Nephron (organoid): ENCODE measurements at regions not wholly inside any gene's neighbourhood (a gene's known extent, or its start where the extent isn't known, plus 50 kb on each side); places are given as distances from the start of the nearest gene placed in this dataset.

ENCODE experiments used
- H3K27ac Mint-ChIP-seq, 3 experiments: 2 replicates each; pipeline ENCODE4 v1.8.0; 2020; ENCODE audit warnings: mixed read lengths in 3 of 3, mild to moderate bottlenecking in 2 of 3, moderate library complexity in 1 of 3
- H3K27me3 Mint-ChIP-seq: 2 replicates; pipeline ENCODE4 v1.8.0; 2021; ENCODE audit warnings: low read depth, mild to moderate bottlenecking, moderate library complexity, mixed read lengths
- H3K36me3 Mint-ChIP-seq: 2 replicates; pipeline ENCODE4 v1.8.0; 2020; ENCODE audit warnings: low read depth, mixed read lengths
- H3K4me1 Mint-ChIP-seq: 2 replicates; pipeline ENCODE4 v1.8.0; 2020; ENCODE audit warnings: mixed read lengths
- H3K4me3 Mint-ChIP-seq, 3 experiments: 2 replicates each; pipeline ENCODE4 v1.8.0; 2020; ENCODE audit warnings: mild to moderate bottlenecking in 3 of 3, mixed read lengths in 3 of 3, moderate library complexity in 2 of 3
- H3K9me3 Mint-ChIP-seq: 2 replicates; pipeline ENCODE4 v1.8.0; 2020; ENCODE audit warnings: mixed read lengths
- CTCF ChIP-seq, 3 experiments: fragments of 200-600 bp; sonication (generic); IDR thresholded peaks; one replicate each; pipeline ENCODE4 v1.5.0; 2021; ENCODE audit warnings: antibody characterized with exemption in 3 of 3; ENCODE audit not compliant: unreplicated experiment in 3 of 3

GRCh38 chr10:104517946-104518345, 123.1 kb upstream of the SORCS3 start:
- Mint-ChIP-seq H3K4me1 (no peaks in the 10 kb centered on the region), H3K27me3 (peaks cover 15% of the 10 kb centered on the region), H3K27ac (no peak overlapping the region), H3K4me3 (no peak overlapping the region), H3K36me3 (no peaks in the 10 kb centered on the region), H3K9me3 (no peaks in the 10 kb centered on the region)
- TF ChIP-seq CTCF (IDR thresholded peaks at IDR 0.05; ENCODE audit: unreplicated experiment in 3 of 3), result no peak

GRCh38 chr10:104518891-104519290, 122.2 kb upstream of the SORCS3 start:
- Mint-ChIP-seq H3K27ac (no peak overlapping the region), H3K4me1 (no peaks in the 10 kb centered on the region), H3K4me3 (no peak overlapping the region), H3K9me3 (no peaks in the 10 kb centered on the region), H3K36me3 (no peaks in the 10 kb centered on the region), H3K27me3 (peaks cover 15% of the 10 kb centered on the region)
- TF ChIP-seq CTCF (IDR thresholded peaks at IDR 0.05; ENCODE audit: unreplicated experiment in 3 of 3), result no peak

GRCh38 chr10:104520653-104521052, 120.4 kb upstream of the SORCS3 start:
- Mint-ChIP-seq H3K4me3 (no peak overlapping the region), H3K27ac (no peak overlapping the region), H3K36me3 (no peaks in the 10 kb centered on the region), H3K27me3 (peaks cover 21% of the 10 kb centered on the region), H3K4me1 (no peaks in the 10 kb centered on the region), H3K9me3 (no peaks in the 10 kb centered on the region)
- no peak for TF ChIP-seq CTCF (IDR thresholded peaks at IDR 0.05; ENCODE audit: unreplicated experiment in 3 of 3)

GRCh38 chr10:104521901-104522694, 119.0 kb upstream of the SORCS3 start:
- H3K4me3 Mint-ChIP-seq, result no peak overlapping the region
- no peak for TF ChIP-seq CTCF (IDR thresholded peaks at IDR 0.05; ENCODE audit: unreplicated experiment in 3 of 3)
- peaks cover 21% of the 10 kb centered on the region for H3K27me3 Mint-ChIP-seq
- no peak overlapping the region for H3K27ac Mint-ChIP-seq
- no peaks in the 10 kb centered on the region for H3K4me1 Mint-ChIP-seq
- H3K9me3 Mint-ChIP-seq, result no peaks in the 10 kb centered on the region
- no peaks in the 10 kb centered on the region for H3K36me3 Mint-ChIP-seq

- TF ChIP-seq CTCF (IDR thresholded peaks at IDR 0.05; ENCODE audit: unreplicated experiment in 3 of 3), result no peak
- H3K4me3 Mint-ChIP-seq, result no peak overlapping the region
- no peaks in the 10 kb centered on the region for H3K36me3 Mint-ChIP-seq
- peaks cover 14% of the 10 kb centered on the region for H3K27me3 Mint-ChIP-seq
- no peak overlapping the region for H3K27ac Mint-ChIP-seq
- H3K9me3 Mint-ChIP-seq, result no peaks in the 10 kb centered on the region
- H3K4me1 Mint-ChIP-seq, result no peaks in the 10 kb centered on the region
These were observed 114.9 kb upstream of the SORCS3 start for GRCh38 chr10:104526188-104526587.

- H3K27ac Mint-ChIP-seq, result no peak overlapping the region
- no peaks in the 10 kb centered on the region for H3K36me3 Mint-ChIP-seq
- H3K4me3 Mint-ChIP-seq, result no peak overlapping the region
- H3K27me3 Mint-ChIP-seq, result peaks cover 11% of the 10 kb centered on the region
- TF ChIP-seq CTCF (IDR thresholded peaks at IDR 0.05; ENCODE audit: unreplicated experiment in 3 of 3), result no peak
- H3K4me1 Mint-ChIP-seq, result no peaks in the 10 kb centered on the region
- no peaks in the 10 kb centered on the region for H3K9me3 Mint-ChIP-seq
These were observed 114.1 kb upstream of the SORCS3 start for GRCh38 chr10:104527013-104527412.
